ENCODE measurements at regions not wholly inside any gene's neighbourhood (a gene's known extent, or its start where the extent isn't known, plus 50 kb on each side); places are given as distances from the start of the nearest gene placed in this dataset.

GRCh38 chr11:71081704-71082230 is 170.6 kb downstream of the SHANK2 start:
- TF ChIP-seq, protein P1, sequence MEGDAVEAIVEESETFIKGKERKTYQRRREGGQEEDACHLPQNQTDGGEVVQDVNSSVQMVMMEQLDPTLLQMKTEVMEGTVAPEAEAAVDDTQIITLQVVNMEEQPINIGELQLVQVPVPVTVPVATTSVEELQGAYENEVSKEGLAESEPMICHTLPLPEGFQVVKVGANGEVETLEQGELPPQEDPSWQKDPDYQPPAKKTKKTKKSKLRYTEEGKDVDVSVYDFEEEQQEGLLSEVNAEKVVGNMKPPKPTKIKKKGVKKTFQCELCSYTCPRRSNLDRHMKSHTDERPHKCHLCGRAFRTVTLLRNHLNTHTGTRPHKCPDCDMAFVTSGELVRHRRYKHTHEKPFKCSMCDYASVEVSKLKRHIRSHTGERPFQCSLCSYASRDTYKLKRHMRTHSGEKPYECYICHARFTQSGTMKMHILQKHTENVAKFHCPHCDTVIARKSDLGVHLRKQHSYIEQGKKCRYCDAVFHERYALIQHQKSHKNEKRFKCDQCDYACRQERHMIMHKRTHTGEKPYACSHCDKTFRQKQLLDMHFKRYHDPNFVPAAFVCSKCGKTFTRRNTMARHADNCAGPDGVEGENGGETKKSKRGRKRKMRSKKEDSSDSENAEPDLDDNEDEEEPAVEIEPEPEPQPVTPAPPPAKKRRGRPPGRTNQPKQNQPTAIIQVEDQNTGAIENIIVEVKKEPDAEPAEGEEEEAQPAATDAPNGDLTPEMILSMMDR (IDR thresholded peaks at IDR 0.05; ENCODE audit: low read depth, low read length) = no peak
- TF ChIP-seq EZH2phosphoT487 (IDR thresholded peaks at IDR 0.05; ENCODE audit: low read depth) = no peak

Data from OCI-LY3 (cell line).